GM12878 (cell line): ENCODE measurements at regions not wholly inside any gene's neighbourhood (a gene's known extent, or its start where the extent isn't known, plus 50 kb on each side); places are given as distances from the start of the nearest gene placed in this dataset.

Source experiments
- ATAC-seq: fragments of 200-7000 bp; cut with Tn5 transposase; 3 replicates; pipeline ENCODE4 v1.9.1; 2020; ENCODE audit warnings: mild to moderate bottlenecking, moderate library complexity
- BruUV-seq: library from RNA; stranded (reverse); fragments of 400-500 nt; replicated peaks from 2 replicates; lab custom pipeline; 2021; lab: Mats Ljungman, UMichigan
- CTCF ChIA-PET: fragments of 300-600 bp; sonication (Branson Sonifier 250); formaldehyde crosslinking; extraction: SDS; loops from one replicate; lab custom pipeline; 2021; ENCODE audit warnings: inconsistent platforms; lab: Yijun Ruan, JAX
- POLR2A ChIA-PET: fragments of 350-600 bp; formaldehyde crosslinking; extraction: SDS; loops from one replicate; lab custom pipeline; 2021; ENCODE audit warnings: inconsistent platforms; lab: Charles Lee
- RAD21 ChIA-PET: fragments of 300-600 bp; sonication (Branson Sonifier 250); formaldehyde crosslinking; loops from one replicate; lab custom pipeline; 2023; ENCODE audit warnings: antibody characterized with exemption; ENCODE audit not compliant: unreplicated experiment; lab: Charles Lee
- SMC1A ChIA-PET: fragments of 300-600 bp; sonication (Branson Sonifier 250); formaldehyde crosslinking; loops from one replicate; lab custom pipeline; 2023; ENCODE audit not compliant: unreplicated experiment, uncharacterized antibody; lab: Charles Lee
- DNase-seq: peaks from one replicate; pipeline ENCODE4 v3.0.0-alpha.2; 2011; ENCODE audit warnings: low read depth, low spot score
- FAIRE-seq: peaks from 3 replicates; lab custom pipeline; 2011; peaks lifted over from hg19 to GRCh38; lab: Jason Lieb, UNC
- H2AFZ ChIP-seq: 2 replicates; pipeline ENCODE4 v1.6.0; 2011; ENCODE audit warnings: low read depth, low read length, control low read depth; ENCODE audit not compliant: control insufficient read depth
- H3K27ac ChIP-seq: 2 replicates; pipeline ENCODE4 v1.5.1; 2011; ENCODE audit warnings: control low read depth; ENCODE audit not compliant: control insufficient read depth, insufficient read depth
- H3K27me3 ChIP-seq, 2 experiments: replicated peaks in 1 of 2; 2 replicates each; pipeline versions ENCODE4 v1.6.0 to v1.6.1; 2011; ENCODE audit warnings: low read length in 1 of 2; ENCODE audit not compliant: control insufficient read depth in 2 of 2, insufficient read depth in 2 of 2
- H3K36me3 ChIP-seq, 2 experiments: 2 replicates each; pipeline ENCODE4 v1.5.1; 2011; ENCODE audit warnings: low read length in 1 of 2; ENCODE audit not compliant: control insufficient read depth in 2 of 2, insufficient read depth in 2 of 2
- H3K4me1 ChIP-seq: 2 replicates; pipeline ENCODE4 v1.6.1; 2011; ENCODE audit warnings: mild to moderate bottlenecking, low read length, moderate library complexity, mixed read lengths; ENCODE audit not compliant: control insufficient read depth, insufficient read depth
- H3K4me2 ChIP-seq: 2 replicates; pipeline ENCODE4 v1.6.0; 2011; ENCODE audit warnings: control low read depth; ENCODE audit not compliant: control insufficient read depth, insufficient read depth
- H3K4me3 ChIP-seq: fragments of 200-600 bp; sonication (generic); 2 replicates; pipeline ENCODE4 v1.5.1; 2016
- H3K79me2 ChIP-seq: 2 replicates; pipeline ENCODE4 v1.6.0; 2011; ENCODE audit warnings: low read length; ENCODE audit not compliant: control insufficient read depth, insufficient read depth
- H3K9ac ChIP-seq: 2 replicates; pipeline ENCODE4 v1.8.0; 2011; ENCODE audit warnings: low read length, control low read depth, mixed read lengths; ENCODE audit not compliant: control insufficient read depth, insufficient read depth
- H3K9me3 ChIP-seq: replicated peaks from 3 replicates; pipeline ENCODE4 v1.5.1; 2011; ENCODE audit warnings: mild to moderate bottlenecking, low read length; ENCODE audit not compliant: control insufficient read depth, insufficient read depth
- H4K20me1 ChIP-seq: 2 replicates; pipeline ENCODE4 v1.6.0; 2011; ENCODE audit not compliant: control insufficient read depth, insufficient read depth
- ATF7 ChIP-seq: fragments of 450-650 bp; IDR thresholded peaks from 2 replicates; pipeline ENCODE4 v1.6.1; 2016; ENCODE audit warnings: low read depth, mild to moderate bottlenecking
- BMI1 ChIP-seq: fragments of 450-650 bp; IDR thresholded peaks from 2 replicates; pipeline ENCODE4 v1.6.1; 2016; ENCODE audit warnings: mild to moderate bottlenecking, moderate library complexity, borderline replicate concordance
- CBFB ChIP-seq: IDR thresholded peaks from 2 replicates; pipeline ENCODE4 v1.6.1; 2016; ENCODE audit warnings: antibody characterized with exemption, low read depth
- CBX3 ChIP-seq: fragments of 200-600 bp; sonication (generic); IDR thresholded peaks from 2 replicates; pipeline ENCODE4 v1.6.1; 2016; ENCODE audit warnings: low read depth, borderline replicate concordance
- CEBPB ChIP-seq, 2 experiments: fragments of 150-350 bp in 1 of 2; IDR thresholded peaks; 2 replicates each; pipeline ENCODE4 v1.6.1; 2012 to 2014; ENCODE audit warnings: low read depth in 2 of 2, low read length in 2 of 2, borderline replicate concordance in 1 of 2, inconsistent platforms in 1 of 2
- EZH2 ChIP-seq: IDR thresholded peaks from 2 replicates; pipeline ENCODE4 v1.6.1; 2012; ENCODE audit warnings: low read depth, mild to moderate bottlenecking, control low read depth, inconsistent platforms, low read length, borderline replicate concordance; ENCODE audit not compliant: control insufficient read depth
- FOXM1 ChIP-seq: IDR thresholded peaks from 2 replicates; pipeline ENCODE4 v1.6.1; 2012; ENCODE audit warnings: low read depth, mild to moderate bottlenecking, inconsistent platforms, low read length, moderate library complexity
- GABPA ChIP-seq: IDR thresholded peaks from 2 replicates; pipeline ENCODE4 v1.6.1; 2014; ENCODE audit warnings: antibody characterized with exemption, low read depth, mild to moderate bottlenecking, inconsistent platforms
- GATAD2B ChIP-seq: fragments of 450-650 bp; conservative IDR thresholded peaks from 2 replicates; pipeline ENCODE4 v1.6.1; 2017; ENCODE audit warnings: low read depth, mild to moderate bottlenecking, moderate library complexity
- HCFC1 ChIP-seq: fragments of 150-350 bp; IDR thresholded peaks from 2 replicates; pipeline ENCODE4 v1.6.1; 2014; ENCODE audit warnings: low read length
- MTA3 ChIP-seq: IDR thresholded peaks from 2 replicates; pipeline ENCODE4 v1.6.1; 2012; ENCODE audit warnings: low read length, inconsistent platforms, borderline replicate concordance
- NR2C1 ChIP-seq: fragments of 450-650 bp; IDR thresholded peaks from 2 replicates; pipeline ENCODE4 v1.6.1; 2017; ENCODE audit warnings: antibody characterized with exemption, mild to moderate bottlenecking, moderate library complexity
- POLR2AphosphoS2 ChIP-seq: IDR thresholded peaks from 2 replicates; pipeline ENCODE4 v1.6.1; 2011; ENCODE audit warnings: low read depth, mild to moderate bottlenecking, low read length, improper control_type of control experiment, moderate library complexity
- PRDM15 ChIP-seq: fragments of 450-650 bp; formaldehyde crosslinking; IDR thresholded peaks from 2 replicates; pipeline ENCODE4 v1.4.0; 2020; ENCODE audit warnings: mild to moderate bottlenecking, moderate library complexity
- RFX5 ChIP-seq: IDR thresholded peaks from 2 replicates; pipeline ENCODE4 v1.6.1; 2011; ENCODE audit warnings: low read depth, low read length, improper control_type of control experiment
- SMAD1 ChIP-seq: fragments of 450-650 bp; IDR thresholded peaks from 2 replicates; pipeline ENCODE4 v1.6.1; 2018; ENCODE audit warnings: mild to moderate bottlenecking, low read depth; ENCODE audit not compliant: partially characterized antibody
- USF1 ChIP-seq: IDR thresholded peaks from 2 replicates; pipeline ENCODE4 v1.6.1; 2011; ENCODE audit warnings: borderline replicate concordance, low read depth, mild to moderate bottlenecking, moderate library complexity, mixed read lengths, low read length; ENCODE audit not compliant: insufficient read depth; ENCODE audit errors: extremely low read length
- whole genome bisulfite sequencing: methylation state at CpG from one replicate; pipeline ENCODE4 v1.1.6; 2016; ENCODE audit warnings: low lambda C conversion rate; ENCODE audit not compliant: insufficient replicate concordance, insufficient coverage; ENCODE audit errors: missing lambda C conversion rate; 5-methylcytosine and 5-hydroxymethylcytosine counted together
- in situ Hi-C: fragments of 300-500 bp; cut with MboI; formaldehyde crosslinking; loops from 9 replicates; pipeline ENCODE4 v1.14.3; 2018; ENCODE audit warnings: mixed read lengths
- intact Hi-C: fragments of 100-400 bp; cut with micrococcal nuclease; formaldehyde crosslinking; loops from one replicate; pipeline ENCODE4 v1.14.2; 2022; ENCODE audit not compliant: unreplicated experiment

- Histone ChIP-seq H3K36me3 (no peaks in the 10 kb centered on the region), H3K4me2 (no peak overlapping the region), H3K9ac (no peak overlapping the region), H3K9me3 (no peaks in the 10 kb centered on the region), H3K27ac (no peak overlapping the region), H3K79me2 (no peaks in the 10 kb centered on the region), H3K4me1 (no peaks in the 10 kb centered on the region), H2AFZ (no peak overlapping the region), H3K27me3 (no peaks in the 10 kb centered on the region), H3K4me3 (no peak overlapping the region), H4K20me1 (no peaks in the 10 kb centered on the region)
- ChIA-PET POLR2A (no interaction called here), RAD21 (no interaction called here), SMC1A (interaction anchor here (0.6 kb wide), 1 partner anchor 868 kb away, joined by 3 read pairs; no protein-coding TSS in a partner anchor), CTCF (no interaction called here)
- intact Hi-C loops (no loop called here), in situ Hi-C loops (no loop called here)
- BruUV-seq = no TSS peak
- FAIRE-seq (no peak), ATAC-seq (no peak), DNase-seq (no peak)
- WGBS = 20% methylated on average over 7 of the region's 7 CpGs
- TF ChIP-seq PRDM15 (CRISPR knock-in tag) (no peak), EZH2 (no peak), HCFC1 (no peak), POLR2AphosphoS2 (no peak), FOXM1 (no peak), CBFB (no peak), GATAD2B (no peak), MTA3 (no peak), CBX3 (no peak), USF1 (no peak), GABPA (no peak), NR2C1 (no peak), ATF7 (no peak), BMI1 (no peak), CEBPB (IDR thresholded peaks at IDR 0.05; ENCODE audit: borderline replicate concordance in 1 of 2, low read depth in 2 of 2, low read length in 2 of 2) (no peak), RFX5 (no peak), SMAD1 (no peak)
Observed at GRCh38 chr9:86454701-86455615, 100.7 kb upstream of the TUT7 start.
